Inferior parietal cortex (tissue), 1 donor: ENCODE measurements at regions not wholly inside any gene's neighbourhood (a gene's known extent, or its start where the extent isn't known, plus 50 kb on each side); places are given as distances from the start of the nearest gene placed in this dataset.

Experiments used
- DNase-seq: peaks from one replicate; pipeline ENCODE4 v3.0.0-alpha.2; 2016; ENCODE audit errors: extremely low spot score

- DNase-seq: no peak
Measured at GRCh38 chr2:120401275-120402066, 55.5 kb downstream of the INHBB start.

GRCh38 chr2:120402067-120402433 is 56.1 kb downstream of the INHBB start:
- no peak for DNase-seq

DNA sequence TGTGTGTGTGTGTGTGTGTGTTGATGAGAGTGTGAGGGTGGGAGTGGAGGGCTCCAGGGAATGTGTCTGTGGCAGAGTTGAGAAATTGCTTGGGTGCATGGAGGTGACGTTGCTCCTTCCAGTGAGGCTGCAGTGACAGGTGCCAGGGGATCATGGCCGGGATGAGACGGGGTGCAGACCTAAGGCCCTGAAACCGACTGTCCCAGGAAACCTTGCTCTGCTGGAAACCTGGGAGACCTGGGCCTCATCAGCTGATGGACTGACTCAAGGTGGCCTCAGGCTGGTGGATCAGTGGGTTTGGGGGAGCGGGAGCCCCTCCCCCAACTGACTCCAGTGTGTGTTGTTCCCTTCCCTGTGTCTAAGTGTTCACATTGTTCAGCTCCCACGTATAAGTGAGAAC is 56.6 kb downstream of the INHBB start:
- DNase-seq: no peak

- no peak for DNase-seq
Measured at GRCh38 chr2:120403261-120403660, 57.3 kb downstream of the INHBB start.

GRCh38 chr2:120403676-120404075 is 57.7 kb downstream of the INHBB start:
- DNase-seq: no peak

DNA sequence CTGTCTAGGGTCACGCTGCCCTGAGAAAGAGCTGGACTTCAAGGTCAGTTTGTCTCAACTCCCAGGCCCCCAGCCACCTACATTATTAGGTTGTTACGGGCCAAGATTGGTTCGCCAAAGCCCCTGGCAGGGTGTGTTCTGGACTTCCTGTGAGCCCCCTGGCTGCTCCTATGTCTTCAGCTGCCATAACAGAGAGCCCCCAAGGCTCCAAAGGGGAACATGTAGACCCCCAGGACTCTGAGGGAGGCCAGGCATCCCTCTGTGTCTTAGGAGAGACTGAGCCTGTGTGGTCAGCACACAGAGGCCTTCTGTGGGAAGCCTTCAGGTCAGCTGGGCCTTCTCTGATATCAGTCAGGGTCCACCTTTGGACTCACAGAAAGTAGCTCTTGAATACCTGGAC is 58.3 kb downstream of the INHBB start:
- no peak for DNase-seq

GRCh38 chr2:120404941-120405758 is 59.2 kb downstream of the INHBB start:
- DNase-seq: no peak

GRCh38 chr2:120405759-120406099 is 59.8 kb downstream of the INHBB start:
- no peak for DNase-seq

GRCh38 chr2:120406566-120406965 is 60.6 kb downstream of the INHBB start:
- no peak for DNase-seq

DNA sequence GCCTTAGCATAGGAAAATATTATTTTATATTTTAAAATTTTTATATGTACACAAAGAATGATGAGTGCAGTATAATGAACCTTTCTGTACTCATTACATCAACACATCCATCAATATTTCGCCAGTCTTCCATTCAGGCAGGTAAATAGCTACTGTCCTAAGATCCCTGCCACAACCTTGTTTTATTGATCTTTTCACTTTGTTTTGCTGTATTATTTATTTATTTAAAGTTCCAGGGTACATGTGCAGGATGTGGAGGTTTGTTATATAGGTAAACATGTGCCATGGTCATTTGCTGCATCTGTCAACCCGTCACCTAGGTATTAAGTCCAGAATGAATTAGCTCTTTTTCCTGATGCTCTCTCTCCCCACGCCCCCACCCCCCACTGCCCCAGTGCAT is 64.6 kb downstream of the INHBB start:
- no peak for DNase-seq

- no peak for DNase-seq
Measured at GRCh38 chr2:120415060-120415459, 69.1 kb downstream of the INHBB start.

GRCh38 chr2:120415728-120416509 is 70.0 kb downstream of the INHBB start:
- no peak for DNase-seq

DNA sequence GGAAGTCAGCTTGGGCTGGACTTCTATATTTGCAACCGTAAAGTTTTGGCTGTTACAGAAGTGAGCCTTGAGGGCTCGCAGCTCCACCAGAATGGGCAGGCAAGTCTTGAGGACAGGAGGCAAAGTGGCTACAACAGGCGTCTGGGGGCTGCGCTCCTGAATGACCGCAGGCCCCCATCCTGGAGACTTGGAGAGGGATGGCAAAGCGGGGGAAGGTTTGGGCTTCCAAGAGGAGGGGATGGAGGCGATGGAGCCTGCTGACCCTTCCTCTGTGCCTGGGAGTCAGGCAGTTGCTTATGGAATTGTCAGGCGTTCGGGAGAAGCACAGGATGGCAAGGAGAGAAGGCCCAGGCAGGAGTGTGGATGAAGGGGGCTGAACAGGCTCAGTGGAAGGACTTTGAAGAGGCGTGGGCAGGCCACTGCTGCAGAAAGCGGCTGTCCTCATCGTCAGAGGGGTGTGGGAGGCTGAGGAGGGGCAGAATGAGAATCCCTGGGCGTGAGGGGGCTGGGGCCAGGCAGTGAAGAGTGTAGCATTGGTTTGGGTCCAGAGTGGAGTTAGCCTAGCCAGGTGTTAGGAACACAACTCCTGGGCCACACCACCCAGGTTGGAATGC is 72.3 kb downstream of the INHBB start:
- DNase-seq: no peak

- DNase-seq: no peak
Measured at GRCh38 chr2:120419073-120419472, 73.1 kb downstream of the INHBB start.

GRCh38 chr2:120419955-120420354 is 74.0 kb downstream of the INHBB start:
- no peak for DNase-seq

DNA sequence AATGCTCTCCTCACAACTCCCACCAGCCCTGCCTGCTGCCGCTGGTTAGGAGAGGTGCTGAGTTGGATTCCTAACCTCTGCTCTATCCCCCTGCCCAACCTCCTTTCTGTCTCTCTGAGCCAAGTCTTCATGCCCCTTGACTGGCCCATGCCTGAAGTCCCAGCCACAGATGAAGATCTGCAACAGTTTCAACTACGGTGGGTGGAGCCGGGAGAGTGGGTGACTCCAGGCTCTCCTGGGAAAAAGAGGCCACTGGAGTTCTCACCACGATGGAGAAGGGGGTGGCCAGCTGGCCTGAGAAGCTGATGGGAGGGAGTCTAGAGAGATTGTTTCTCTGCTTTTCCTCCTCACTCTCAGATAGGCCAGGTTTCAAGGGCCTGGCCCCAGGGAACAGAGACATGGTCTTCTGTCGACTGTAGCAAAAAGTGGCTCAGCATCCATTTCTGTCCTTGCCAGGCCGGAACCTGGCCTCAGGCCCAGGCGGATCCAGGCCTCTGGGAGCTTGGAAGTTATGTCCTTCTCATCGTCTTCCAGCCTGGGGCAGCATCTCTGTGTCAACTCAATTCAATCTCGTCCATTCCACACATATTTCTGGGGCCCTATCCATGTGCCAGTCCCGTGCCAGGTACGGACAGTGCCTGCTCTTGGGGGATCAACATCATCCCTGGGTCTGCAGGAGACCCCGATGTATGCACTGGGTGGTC is 75.3 kb downstream of the INHBB start:
- no peak for DNase-seq

DNA sequence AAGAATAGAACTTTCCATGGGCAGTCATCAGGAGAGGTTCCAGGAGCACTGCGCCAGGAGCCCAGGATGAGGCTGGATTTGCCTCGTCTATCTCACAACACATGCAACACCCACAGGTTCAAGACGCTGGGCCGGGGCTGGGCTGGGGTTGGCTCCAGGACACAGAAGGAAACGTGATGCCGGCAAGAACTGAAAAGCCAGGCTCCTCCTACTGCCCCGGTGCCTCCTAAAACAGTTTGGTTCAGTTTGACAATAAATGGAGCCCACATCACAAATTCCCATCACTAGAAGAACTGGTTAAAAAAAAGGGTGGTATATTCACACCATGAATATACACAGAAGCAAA is 75.9 kb downstream of the INHBB start:
- DNase-seq: no peak

GRCh38 chr2:120422465-120423160 is 76.7 kb downstream of the INHBB start:
- no peak for DNase-seq

DNA sequence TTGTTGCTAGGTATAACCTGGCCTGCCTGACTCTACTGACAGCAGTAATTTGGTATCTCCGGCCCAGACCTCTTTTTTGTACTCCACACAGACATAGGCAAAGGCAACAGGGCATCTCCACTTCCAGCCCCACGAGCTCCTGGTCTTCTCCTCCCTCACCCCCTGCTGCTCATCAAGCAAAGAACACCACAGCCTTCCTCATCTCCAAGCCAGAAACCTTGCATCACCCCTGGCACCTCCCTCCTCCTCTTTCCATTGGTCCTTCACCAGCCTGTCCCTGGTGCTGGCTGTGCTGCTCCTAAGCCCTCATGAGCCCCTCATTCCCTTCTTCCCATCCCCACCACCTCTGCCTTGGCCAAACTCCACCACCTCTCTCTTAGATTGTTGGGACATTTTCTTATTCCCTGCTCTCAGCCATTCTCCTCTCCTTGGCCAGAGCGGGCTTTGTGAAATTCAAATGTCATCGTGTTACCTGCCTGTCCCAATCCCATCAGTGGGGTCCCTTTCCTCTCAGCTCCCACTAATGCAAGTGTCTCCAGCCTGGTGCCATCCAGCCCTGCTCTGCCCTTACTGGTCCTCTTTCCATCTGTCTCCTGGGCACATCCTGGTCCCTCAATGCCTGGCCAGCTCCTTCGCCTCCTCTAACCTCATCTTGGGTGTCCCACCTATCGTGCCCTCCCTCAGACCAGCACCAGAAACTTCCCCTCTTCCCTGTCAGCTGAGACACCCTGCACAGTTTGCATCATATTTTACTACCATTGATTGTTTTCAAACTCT is 77.4 kb downstream of the INHBB start:
- no peak for DNase-seq

DNA sequence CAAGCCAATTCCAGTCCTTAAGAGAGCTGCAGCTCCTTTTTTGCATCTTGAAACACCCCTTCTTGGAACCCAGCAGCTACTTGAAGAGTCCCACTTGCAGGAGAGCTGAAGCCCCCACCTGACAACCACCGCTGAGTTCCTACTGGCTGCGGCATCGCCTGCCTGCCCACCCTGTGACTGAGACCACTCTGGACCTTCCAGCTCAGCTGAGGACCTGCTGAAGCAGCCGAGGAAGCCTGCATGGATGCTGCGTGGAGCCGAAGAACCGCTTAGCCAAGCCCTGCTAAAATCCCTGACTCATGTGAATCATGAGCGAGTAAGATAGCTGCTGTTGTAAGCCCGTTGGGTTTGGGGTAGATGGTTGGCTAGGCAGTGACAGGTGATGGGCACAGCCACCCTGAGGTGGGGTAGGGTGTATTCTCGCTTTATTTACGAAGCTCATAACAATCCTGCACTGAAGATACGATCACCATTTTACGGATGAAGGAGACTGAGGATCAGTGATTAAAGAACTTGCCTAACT is 78.4 kb downstream of the INHBB start:
- DNase-seq: no peak
